ENCODE measurements at regions not wholly inside any gene's neighbourhood (a gene's known extent, or its start where the extent isn't known, plus 50 kb on each side); places are given as distances from the start of the nearest gene placed in this dataset.

DNA sequence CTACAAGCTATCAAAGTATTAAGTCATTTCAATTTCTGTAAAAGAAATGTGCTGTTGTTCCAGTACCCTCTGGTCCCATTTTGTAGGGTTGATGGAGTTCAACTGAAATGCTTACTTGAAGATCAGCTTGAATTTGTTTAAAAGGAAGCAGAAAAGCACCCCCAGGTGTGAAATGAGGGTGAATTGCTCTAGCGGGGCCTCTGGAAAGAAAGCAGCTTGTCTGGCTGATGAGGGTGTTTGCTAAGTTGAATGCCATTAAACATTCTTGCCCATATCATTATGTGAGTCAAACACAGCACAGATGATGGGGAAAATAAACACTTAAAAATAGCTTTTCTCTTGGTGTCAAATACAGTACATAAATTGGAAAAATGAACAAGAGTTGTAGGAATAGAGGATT lies 280.3 kb downstream of the RAB38 start:
- H3K79me2 ChIP-seq (ENCODE audit: insufficient read depth, low read length) = no peaks in the 10 kb centered on the region
- no peak overlapping the region for H3K56ac ChIP-seq (ENCODE audit: insufficient read length, low read depth, low read length)
- no peaks in the 10 kb centered on the region for H3K27me3 ChIP-seq (ENCODE audit: insufficient read depth, low read length)
- Mint-ChIP-seq H3K4me3 (no peak overlapping the region), H3K27me3 (ENCODE audit: low read depth) (no peaks in the 10 kb centered on the region), H3K9me3 (no peaks in the 10 kb centered on the region), H3K36me3 (ENCODE audit: insufficient read depth in 1 of 3, low read depth in 3 of 3) (no peaks in the 10 kb centered on the region), H3K27ac (no peak overlapping the region), H3K4me1 (peaks cover 3 to 7% of the 10 kb centered on the region in 2 experiments; a peak in 3 of 4 replicates)
- WGBS (ENCODE audit: extremely low coverage, insufficient read length, low lambda C conversion rate) = no CpG with 5 or more reads among the region's 1 CpG
- H4K20me1 ChIP-seq (ENCODE audit: control insufficient read depth, insufficient read depth, insufficient read length) = no peaks in the 10 kb centered on the region
- no peaks in the 10 kb centered on the region for H3K9me3 ChIP-seq (ENCODE audit: control insufficient read depth, low read depth, low read length)
- H4K5ac ChIP-seq (ENCODE audit: insufficient read length, low read depth, low read length) = no peak overlapping the region
- no peaks in the 10 kb centered on the region for H3K23me2 ChIP-seq (ENCODE audit: insufficient read length, low read depth, low read length, poor library complexity, severe bottlenecking)
- H2BK20ac ChIP-seq (ENCODE audit: low read depth, low read length, poor library complexity, severe bottlenecking) = no peak overlapping the region
- no peak overlapping the region for H2BK15ac ChIP-seq (ENCODE audit: low read depth, low read length)
- no peaks in the 10 kb centered on the region for H3K4me1 ChIP-seq (ENCODE audit: insufficient read depth, low read length)
- no peak overlapping the region for H2BK12ac ChIP-seq (ENCODE audit: insufficient read length, low read depth, low read length)
- no peak overlapping the region for H4K8ac ChIP-seq (replicated peaks; ENCODE audit: insufficient read length, low read depth, low read length)
- H2BK5ac ChIP-seq (ENCODE audit: insufficient read length, low read length) = no peak overlapping the region
- H3K4ac ChIP-seq (ENCODE audit: low read depth, low read length) = no peak overlapping the region
- no peak overlapping the region for H3K14ac ChIP-seq (ENCODE audit: insufficient read depth, low read length)
- no peaks in the 10 kb centered on the region for H3K79me1 ChIP-seq (ENCODE audit: insufficient read depth, low read depth, low read length, poor library complexity, severe bottlenecking)
- TF ChIP-seq, protein P1, sequence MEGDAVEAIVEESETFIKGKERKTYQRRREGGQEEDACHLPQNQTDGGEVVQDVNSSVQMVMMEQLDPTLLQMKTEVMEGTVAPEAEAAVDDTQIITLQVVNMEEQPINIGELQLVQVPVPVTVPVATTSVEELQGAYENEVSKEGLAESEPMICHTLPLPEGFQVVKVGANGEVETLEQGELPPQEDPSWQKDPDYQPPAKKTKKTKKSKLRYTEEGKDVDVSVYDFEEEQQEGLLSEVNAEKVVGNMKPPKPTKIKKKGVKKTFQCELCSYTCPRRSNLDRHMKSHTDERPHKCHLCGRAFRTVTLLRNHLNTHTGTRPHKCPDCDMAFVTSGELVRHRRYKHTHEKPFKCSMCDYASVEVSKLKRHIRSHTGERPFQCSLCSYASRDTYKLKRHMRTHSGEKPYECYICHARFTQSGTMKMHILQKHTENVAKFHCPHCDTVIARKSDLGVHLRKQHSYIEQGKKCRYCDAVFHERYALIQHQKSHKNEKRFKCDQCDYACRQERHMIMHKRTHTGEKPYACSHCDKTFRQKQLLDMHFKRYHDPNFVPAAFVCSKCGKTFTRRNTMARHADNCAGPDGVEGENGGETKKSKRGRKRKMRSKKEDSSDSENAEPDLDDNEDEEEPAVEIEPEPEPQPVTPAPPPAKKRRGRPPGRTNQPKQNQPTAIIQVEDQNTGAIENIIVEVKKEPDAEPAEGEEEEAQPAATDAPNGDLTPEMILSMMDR (conservative IDR thresholded peaks at IDR 0.05) = no peak
- H2AK5ac ChIP-seq (ENCODE audit: insufficient read length, low read length) = no peak overlapping the region
- H2BK120ac ChIP-seq (ENCODE audit: low read depth, low read length, poor library complexity, severe bottlenecking) = no peak overlapping the region
- no peak overlapping the region for H4K91ac ChIP-seq (ENCODE audit: insufficient read length, low read depth, low read length)
- no peak overlapping the region for H3K18ac ChIP-seq (ENCODE audit: insufficient read length, low read depth, low read length)
- no peak overlapping the region for H3K23ac ChIP-seq (ENCODE audit: insufficient read length, low read depth, low read length)
- no peak overlapping the region for H3K4me2 ChIP-seq (ENCODE audit: insufficient read depth, insufficient read length, low read length)
- no peak overlapping the region for H3T11ph ChIP-seq (ENCODE audit: low read length)
- no peak overlapping the region for H3K27ac ChIP-seq (ENCODE audit: insufficient read length, low read depth, low read length)
- H2AFZ ChIP-seq (ENCODE audit: low read length) = no peak overlapping the region
- no peak overlapping the region for H3K9ac ChIP-seq (ENCODE audit: extremely low read depth, insufficient read length, low read length)
- DNase-seq = no peak

Measured in H9 (cell line).